Pancreas (tissue), 10 donors: ENCODE measurements at regions not wholly inside any gene's neighbourhood (a gene's known extent, or its start where the extent isn't known, plus 50 kb on each side); places are given as distances from the start of the nearest gene placed in this dataset.

Experiments used
- ATAC-seq, 4 donors: fragments of 200-7000 bp; cut with Tn5 transposase; one replicate each; pipeline versions ENCODE4 v1.8.0 to v1.9.1; 2020; ENCODE audit warnings: mild to moderate bottlenecking in 4 of 4, moderate library complexity in 4 of 4
- DNase-seq, 6 donors: peaks; one replicate each; pipeline ENCODE4 v3.0.0-alpha.2; 2020
- FAIRE-seq: peaks from 2 replicates; lab custom pipeline; 2012; peaks lifted over from hg19 to GRCh38; lab: Jason Lieb, UNC
- H3K27ac ChIP-seq, 4 donors: fragments of 200-600 bp; sonication (generic); 1 replicate in 3 of 4; 2 replicates in 1 of 4; pipeline versions ENCODE4 v1.5.0 to v1.8.0; 2020
- H3K27me3 ChIP-seq, 4 donors: fragments of 200-600 bp; one replicate each; pipeline ENCODE4 v1.8.0; 2021
- H3K36me3 ChIP-seq, 3 donors: fragments of 200-600 bp; sonication (generic) in 1 of 3; one replicate each; pipeline versions ENCODE4 v1.5.0 to v1.8.0; 2020 to 2021
- H3K4me1 ChIP-seq, 3 donors: fragments of 200-600 bp; one replicate each; pipeline ENCODE4 v1.8.0; 2021
- H3K4me3 ChIP-seq, 4 donors: fragments of 200-600 bp; sonication (generic) in 2 of 4; one replicate each; pipeline versions ENCODE4 v1.5.0 to v1.8.0; 2020 to 2021
- H3K9me3 ChIP-seq, 4 donors: fragments of 200-600 bp; one replicate each; pipeline ENCODE4 v1.8.0; 2021
- WGBS, 2 donors: extraction: QIAGEN DNeasy Blood & Tissue Kit; methylation state at CpG; one replicate each; pipeline ENCODE4 v1.1.7; 2013; 5-methylcytosine and 5-hydroxymethylcytosine counted together
- intact Hi-C, 3 donors: fragments of 100-400 bp; cut with DNase I; formaldehyde crosslinking; loops; one replicate each; pipeline versions ENCODE4 v1.11.1 to v1.14.2; 2022
- TF ChIP-seq, protein P1 (sequence below), 4 donors: fragments of 200-600 bp; sonication (generic) in 3 of 4; IDR thresholded peaks; one replicate each; pipeline versions ENCODE4 v1.5.0 to v1.8.0; 2021; ENCODE audit warnings: antibody characterized with exemption in 4 of 4
- donor health status: healthy with polysubstance abuse.
- donor health status: DM: no; HTN: no; CAD: no; lungs with moderate emphysema.
- donor health status: DM: no; HTN: no; CAD: no.
- donor health status: control.
- donor health status: control.
- donor health status: Bipolar disorder and iron deficiency.
- donor health status: DM: yes; HTN: yes; CAD: no.
- donor health status: DM: no; HTN: no; CAD: no.
- donor health status: DM: no; HTN: no; CAD: no.
- donor health status: DM: yes; HTN: yes; CAD: no.

DNA sequence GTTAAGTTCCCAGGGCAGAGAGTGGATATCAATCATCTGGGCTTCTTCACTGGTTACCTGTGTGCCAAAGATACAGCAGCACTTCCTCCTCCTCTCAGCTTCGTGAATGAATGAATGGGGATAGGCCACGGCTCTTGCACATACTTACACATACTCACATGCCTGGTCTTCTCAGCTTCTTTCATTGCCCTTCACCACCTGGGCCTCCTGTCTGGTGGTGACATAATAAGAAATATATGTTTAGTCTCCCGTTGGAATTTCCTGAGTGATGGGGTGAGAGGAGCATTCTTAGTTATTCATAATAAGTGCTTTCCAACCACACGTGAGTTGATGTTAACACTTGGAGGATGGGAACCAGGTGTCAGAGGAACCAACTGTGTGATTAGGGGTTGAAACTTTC is 268.1 kb upstream of the RMST start:
- TF ChIP-seq, protein P1, sequence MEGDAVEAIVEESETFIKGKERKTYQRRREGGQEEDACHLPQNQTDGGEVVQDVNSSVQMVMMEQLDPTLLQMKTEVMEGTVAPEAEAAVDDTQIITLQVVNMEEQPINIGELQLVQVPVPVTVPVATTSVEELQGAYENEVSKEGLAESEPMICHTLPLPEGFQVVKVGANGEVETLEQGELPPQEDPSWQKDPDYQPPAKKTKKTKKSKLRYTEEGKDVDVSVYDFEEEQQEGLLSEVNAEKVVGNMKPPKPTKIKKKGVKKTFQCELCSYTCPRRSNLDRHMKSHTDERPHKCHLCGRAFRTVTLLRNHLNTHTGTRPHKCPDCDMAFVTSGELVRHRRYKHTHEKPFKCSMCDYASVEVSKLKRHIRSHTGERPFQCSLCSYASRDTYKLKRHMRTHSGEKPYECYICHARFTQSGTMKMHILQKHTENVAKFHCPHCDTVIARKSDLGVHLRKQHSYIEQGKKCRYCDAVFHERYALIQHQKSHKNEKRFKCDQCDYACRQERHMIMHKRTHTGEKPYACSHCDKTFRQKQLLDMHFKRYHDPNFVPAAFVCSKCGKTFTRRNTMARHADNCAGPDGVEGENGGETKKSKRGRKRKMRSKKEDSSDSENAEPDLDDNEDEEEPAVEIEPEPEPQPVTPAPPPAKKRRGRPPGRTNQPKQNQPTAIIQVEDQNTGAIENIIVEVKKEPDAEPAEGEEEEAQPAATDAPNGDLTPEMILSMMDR (IDR thresholded peaks at IDR 0.05): no peak
- ATAC-seq: no peak
- H3K4me1 ChIP-seq: no peaks in the 10 kb centered on the region

DNA sequence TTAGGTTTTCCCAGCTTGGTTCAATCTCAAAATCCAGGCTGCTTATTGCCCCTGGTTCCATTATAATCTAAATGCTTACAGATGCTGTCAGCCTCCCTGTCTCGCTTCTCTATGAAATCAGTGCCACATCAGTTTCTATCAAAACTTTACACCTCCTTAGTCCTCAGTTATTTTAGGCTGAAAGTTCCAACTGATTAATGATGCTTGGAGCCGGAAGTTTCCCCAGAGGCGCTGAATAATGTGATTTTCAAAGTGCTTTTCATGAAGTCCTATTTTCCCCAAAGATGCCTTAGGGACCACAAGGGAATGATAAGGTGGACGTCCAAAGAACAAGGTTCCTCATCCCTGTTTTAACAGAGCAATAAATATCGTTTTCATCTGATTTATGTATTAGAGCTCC is 262.4 kb upstream of the RMST start:
- Histone ChIP-seq H3K9me3 (no peaks in the 10 kb centered on the region), H3K27me3 (no peaks in the 10 kb centered on the region), H3K4me1 (no peaks in the 10 kb centered on the region), H3K36me3 (no peaks in the 10 kb centered on the region), H3K27ac (no peak overlapping the region), H3K4me3 (no peak overlapping the region)
- ATAC-seq: no peak
- intact Hi-C loops: no loop called here
- TF ChIP-seq, protein P1 (IDR thresholded peaks at IDR 0.05): no peak
- no peak for DNase-seq
- FAIRE-seq: no peak
- WGBS, 2 donors: 50 to 59% methylated on average over 5 of the region's 5 CpGs

More for the DNA sequence above, 268.1 kb upstream of the RMST start:
- DNase-seq (no peak), FAIRE-seq (no peak)
- Histone ChIP-seq H3K27me3 (no peaks in the 10 kb centered on the region), H3K27ac (no peak overlapping the region), H3K4me3 (no peak overlapping the region), H3K9me3 (no peaks in the 10 kb centered on the region), H3K36me3 (no peaks in the 10 kb centered on the region)
- 33 to 42% methylated on average over 4 of the region's 4 CpGs for WGBS, 2 donors
- intact Hi-C loops: no loop called here

DNA sequence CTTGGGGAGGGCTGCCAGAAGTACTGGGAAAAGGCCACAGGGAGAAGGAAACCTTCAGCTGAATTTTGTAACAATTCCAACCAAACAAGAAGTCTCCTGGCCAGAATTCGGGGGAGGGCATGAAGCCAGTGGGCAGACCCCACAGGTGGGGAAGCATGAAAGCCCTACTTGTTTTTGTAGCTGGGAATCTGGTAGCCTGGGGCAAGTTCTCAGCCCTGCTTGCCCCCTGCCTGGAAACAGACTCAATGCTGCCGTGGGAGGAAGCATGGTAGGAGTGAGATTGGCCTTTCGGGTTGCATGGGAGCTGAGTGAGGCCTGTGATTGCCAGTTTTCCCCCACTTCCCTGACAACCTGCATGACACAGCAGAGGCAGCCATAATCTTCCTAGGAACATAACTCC is 259.2 kb upstream of the RMST start:
- H3K9me3 ChIP-seq: no peaks in the 10 kb centered on the region
- TF ChIP-seq, protein P1 (IDR thresholded peaks at IDR 0.05): no peak
- H3K27ac ChIP-seq: no peak overlapping the region
- no peak for DNase-seq
- no peak for ATAC-seq
- no peak for FAIRE-seq
- H3K4me3 ChIP-seq: no peak overlapping the region
- WGBS, 2 donors: 54 to 78% methylated on average over 3 of the region's 3 CpGs
- H3K4me1 ChIP-seq: no peaks in the 10 kb centered on the region
- no peaks in the 10 kb centered on the region for H3K27me3 ChIP-seq
- no peaks in the 10 kb centered on the region for H3K36me3 ChIP-seq
- intact Hi-C loops: no loop called here

DNA sequence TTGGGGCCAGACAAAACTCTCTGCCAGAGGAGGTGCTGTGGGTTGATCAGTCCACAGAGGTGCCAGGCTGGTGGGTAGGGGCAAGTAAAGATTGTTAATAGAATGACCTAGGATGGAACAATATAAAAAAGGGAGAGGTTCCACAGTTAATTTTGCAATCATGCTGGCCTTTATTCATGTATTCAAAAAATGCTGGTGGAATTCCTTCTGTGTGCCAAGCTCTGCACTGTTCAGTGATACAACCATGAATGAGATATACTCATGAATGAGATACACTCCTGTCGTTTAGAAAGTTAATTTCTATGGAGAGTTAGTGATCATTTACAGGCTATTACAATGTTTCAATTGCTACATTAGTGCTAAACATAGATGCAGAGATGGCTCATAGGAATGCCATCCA is 252.6 kb upstream of the RMST start:
- Histone ChIP-seq H3K27ac (no peak overlapping the region), H3K36me3 (no peaks in the 10 kb centered on the region), H3K9me3 (no peaks in the 10 kb centered on the region), H3K4me1 (no peaks in the 10 kb centered on the region), H3K27me3 (no peaks in the 10 kb centered on the region), H3K4me3 (no peak overlapping the region)
- FAIRE-seq: no peak
- intact Hi-C loops: no loop called here
- no peak for DNase-seq
- no peak for ATAC-seq
- WGBS, 2 donors: 31 to 33% methylated on average over 1 of the region's 1 CpG
- TF ChIP-seq, protein P1 (IDR thresholded peaks at IDR 0.05): no peak

DNA sequence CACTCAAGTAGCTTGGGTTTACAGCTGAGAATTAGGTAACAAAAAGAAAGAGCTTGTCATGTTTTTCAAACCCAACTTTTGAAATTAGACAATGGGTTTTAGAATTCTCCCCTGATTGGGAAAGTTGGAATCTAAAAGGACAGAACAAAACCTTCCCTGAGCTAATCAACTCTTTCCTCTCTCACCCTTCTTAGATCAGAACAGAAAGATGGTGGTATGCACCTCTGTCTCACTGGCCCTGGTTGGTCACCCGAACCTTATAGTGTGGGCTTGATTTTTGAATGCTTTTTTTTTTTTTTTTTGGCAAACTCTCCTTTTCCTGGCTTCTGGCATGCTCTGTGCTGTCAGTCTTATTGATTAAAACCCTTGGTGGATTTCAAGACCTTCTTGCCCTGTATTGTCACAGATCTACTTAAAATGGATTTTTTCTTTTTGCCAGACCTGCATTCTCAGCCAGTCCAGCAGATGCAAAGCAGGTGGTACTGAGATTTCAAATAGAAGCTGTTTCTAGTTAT is 251.1 kb upstream of the RMST start:
- 26 to 29% methylated on average over 1 of the region's 1 CpG for WGBS, 2 donors
- H3K36me3 ChIP-seq: no peaks in the 10 kb centered on the region
- TF ChIP-seq, protein P1 (IDR thresholded peaks at IDR 0.05): no peak
- DNase-seq (no peak), FAIRE-seq (no peak), ATAC-seq (no peak)
- H3K4me1 ChIP-seq: no peaks in the 10 kb centered on the region
- intact Hi-C loops: no loop called here
- H3K27ac ChIP-seq: no peak overlapping the region
- no peaks in the 10 kb centered on the region for H3K27me3 ChIP-seq
- no peaks in the 10 kb centered on the region for H3K9me3 ChIP-seq
- H3K4me3 ChIP-seq: no peak overlapping the region
